WI38 (cell line): ENCODE measurements at regions not wholly inside any gene's neighbourhood (a gene's known extent, or its start where the extent isn't known, plus 50 kb on each side); places are given as distances from the start of the nearest gene placed in this dataset.

Source experiments
- H3K4me3 ChIP-seq: 2 replicates; pipeline ENCODE4 v1.5.1; 2011; ENCODE audit warnings: low read depth, mild to moderate bottlenecking, control low read depth, low read length
- TF ChIP-seq, protein P1 (sequence below): IDR thresholded peaks from 2 replicates; pipeline ENCODE4 v1.5.1; 2012; ENCODE audit warnings: low read depth, mild to moderate bottlenecking, control low read depth, low read length

- TF ChIP-seq, protein P1, sequence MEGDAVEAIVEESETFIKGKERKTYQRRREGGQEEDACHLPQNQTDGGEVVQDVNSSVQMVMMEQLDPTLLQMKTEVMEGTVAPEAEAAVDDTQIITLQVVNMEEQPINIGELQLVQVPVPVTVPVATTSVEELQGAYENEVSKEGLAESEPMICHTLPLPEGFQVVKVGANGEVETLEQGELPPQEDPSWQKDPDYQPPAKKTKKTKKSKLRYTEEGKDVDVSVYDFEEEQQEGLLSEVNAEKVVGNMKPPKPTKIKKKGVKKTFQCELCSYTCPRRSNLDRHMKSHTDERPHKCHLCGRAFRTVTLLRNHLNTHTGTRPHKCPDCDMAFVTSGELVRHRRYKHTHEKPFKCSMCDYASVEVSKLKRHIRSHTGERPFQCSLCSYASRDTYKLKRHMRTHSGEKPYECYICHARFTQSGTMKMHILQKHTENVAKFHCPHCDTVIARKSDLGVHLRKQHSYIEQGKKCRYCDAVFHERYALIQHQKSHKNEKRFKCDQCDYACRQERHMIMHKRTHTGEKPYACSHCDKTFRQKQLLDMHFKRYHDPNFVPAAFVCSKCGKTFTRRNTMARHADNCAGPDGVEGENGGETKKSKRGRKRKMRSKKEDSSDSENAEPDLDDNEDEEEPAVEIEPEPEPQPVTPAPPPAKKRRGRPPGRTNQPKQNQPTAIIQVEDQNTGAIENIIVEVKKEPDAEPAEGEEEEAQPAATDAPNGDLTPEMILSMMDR = no peak
- H3K4me3 ChIP-seq = 0 out of 2 replicates have a peak overlapping the region, but pooled peaks have one; percentile 2
These were observed 114.5 kb upstream of the SOX4 start for GRCh38 chr6:21478883-21479539.

DNA sequence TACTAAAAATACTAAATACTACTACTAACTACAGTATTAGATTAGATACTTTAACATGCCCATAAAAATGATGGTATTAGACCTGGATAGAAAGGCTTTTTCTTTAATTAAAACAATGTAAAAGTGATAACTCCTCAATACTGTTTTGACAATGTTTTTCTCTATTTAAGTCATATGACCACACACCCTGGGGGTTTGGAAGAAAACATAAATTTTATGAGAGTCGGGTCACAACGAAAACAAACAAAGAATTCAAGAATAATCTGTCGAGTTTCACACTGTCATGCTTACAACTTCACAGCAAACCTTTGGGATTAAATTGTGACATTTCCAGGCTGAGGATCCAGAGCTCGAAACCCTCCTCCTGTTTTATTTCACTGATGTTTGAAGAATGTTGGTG lies 107.4 kb upstream of the SOX4 start:
- H3K4me3 ChIP-seq = no peak overlapping the region
- TF ChIP-seq, protein P1 = no peak

DNA sequence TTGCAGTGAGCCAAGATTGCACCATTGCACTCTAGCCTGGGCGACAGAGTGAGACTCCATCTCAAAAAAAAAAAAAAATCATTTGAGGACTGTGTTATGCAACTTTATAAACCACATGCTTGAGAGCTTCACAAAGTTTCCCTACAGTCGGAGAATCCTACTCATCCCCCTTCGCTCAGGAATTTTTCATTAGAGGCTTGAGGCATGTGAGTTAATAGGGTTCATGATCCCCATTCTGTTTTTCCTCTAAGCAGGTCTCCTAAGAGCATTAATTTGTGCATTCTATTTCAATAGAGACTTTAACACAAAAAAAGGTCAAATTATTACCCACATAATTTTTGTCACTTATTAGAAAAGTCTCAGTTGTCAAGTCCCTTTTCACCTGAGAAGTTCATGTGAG lies 103.7 kb upstream of the SOX4 start:
- TF ChIP-seq, protein P1 = no peak

DNA sequence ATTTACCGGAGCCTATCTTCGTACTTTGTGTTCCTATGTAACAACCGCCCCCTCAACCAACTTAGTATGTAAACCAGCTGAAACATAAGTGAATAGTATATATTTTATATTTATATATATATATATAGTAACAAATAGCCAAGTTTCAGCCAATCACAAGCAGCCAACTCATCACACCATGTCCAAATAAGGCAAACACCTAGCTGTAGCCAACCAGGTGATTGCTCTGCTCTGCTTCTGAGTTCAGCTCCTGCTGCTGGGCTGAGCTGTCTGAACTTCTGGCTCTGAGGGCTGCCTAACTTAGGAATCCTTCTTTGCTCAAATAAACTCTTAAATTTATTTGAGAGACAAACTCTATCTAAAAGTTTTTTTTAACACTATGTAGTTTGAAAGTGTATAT lies 101.6 kb upstream of the SOX4 start:
- no peak overlapping the region for H3K4me3 ChIP-seq
- TF ChIP-seq, protein P1 = no peak

More for the DNA sequence above, 103.7 kb upstream of the SOX4 start:
- no peak overlapping the region for H3K4me3 ChIP-seq

DNA sequence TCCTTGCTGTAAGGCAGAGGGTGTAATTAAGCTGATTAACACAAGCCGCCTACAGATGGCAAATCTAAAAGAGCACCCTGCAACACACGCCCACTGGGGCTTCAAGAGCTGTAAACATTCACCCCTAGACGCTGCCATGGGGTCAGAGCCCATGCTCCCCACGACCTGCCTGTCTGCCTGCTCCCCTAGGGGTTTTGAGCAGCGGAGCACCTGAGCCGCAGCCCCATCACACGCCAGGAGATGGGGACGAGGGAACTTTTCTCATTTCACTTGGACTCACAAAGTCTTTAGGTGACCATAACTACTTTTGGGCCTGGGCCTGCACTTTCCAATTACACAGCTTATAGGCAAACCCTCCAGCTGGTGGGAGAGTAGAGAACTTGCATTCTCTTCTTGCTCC lies 99.0 kb upstream of the SOX4 start:
- TF ChIP-seq, protein P1 = no peak

DNA sequence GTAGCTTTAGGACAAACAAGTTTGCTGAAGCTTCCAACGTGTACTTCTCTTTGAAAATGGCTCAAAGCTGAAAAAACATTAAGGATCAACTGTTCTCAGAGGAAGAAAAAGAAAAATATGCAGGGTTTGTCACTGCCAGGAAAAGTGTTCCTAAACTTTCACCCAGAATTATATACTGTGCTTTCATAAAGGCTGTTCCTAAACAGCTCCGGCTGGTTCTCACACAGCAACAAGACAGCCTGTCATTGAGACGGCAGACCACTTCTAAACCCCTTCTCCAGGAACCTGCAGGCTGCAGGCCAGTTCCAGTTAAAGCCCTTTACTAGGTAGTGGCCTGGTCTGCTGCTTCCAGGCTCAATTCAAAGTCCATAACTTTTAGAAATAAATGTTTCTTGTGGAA lies 97.4 kb upstream of the SOX4 start:
- H3K4me3 ChIP-seq = no peak overlapping the region
- TF ChIP-seq, protein P1 = no peak

More for the DNA sequence above, 99.0 kb upstream of the SOX4 start:
- no peak overlapping the region for H3K4me3 ChIP-seq

- TF ChIP-seq, protein P1 = no peak
- no peak overlapping the region for H3K4me3 ChIP-seq
These were observed 96.8 kb upstream of the SOX4 start for GRCh38 chr6:21496706-21497105.
